Spleen (tissue), 7 donors: ENCODE measurements at regions not wholly inside any gene's neighbourhood (a gene's known extent, or its start where the extent isn't known, plus 50 kb on each side); places are given as distances from the start of the nearest gene placed in this dataset.

Source experiments
- CTCF ChIP-seq, 11 experiments: fragments of 200-600 bp in 7 of 11; fragments of 450-650 bp in 4 of 11; sonication (generic) in 4 of 11; IDR thresholded peaks in 8 of 11; conservative IDR thresholded peaks in 3 of 11; 1 replicate in 7 of 11; 2 replicates in 4 of 11; pipeline versions ENCODE4 v1.4.0 to v1.8.0; 2016 to 2021; ENCODE audit warnings: antibody characterized with exemption in 11 of 11, inconsistent platforms in 4 of 11, mild to moderate bottlenecking in 1 of 11
- POLR2A ChIP-seq, 3 donors: fragments of 450-650 bp; IDR thresholded peaks; one replicate each; pipeline ENCODE4 v1.5.1; 2017; ENCODE audit warnings: antibody characterized with exemption in 3 of 3, mild to moderate bottlenecking in 1 of 3
- POLR2AphosphoS5 ChIP-seq, 3 donors: sonication (generic); formaldehyde crosslinking; IDR thresholded peaks; one replicate each; pipeline ENCODE4 v1.5.1; 2017; ENCODE audit warnings: antibody characterized with exemption in 3 of 3
- donor health status: DM: no; HTN: no; CAD: no; lungs with moderate emphysema.
- donor health status: DM: no; HTN: no; CAD: no.
- donor health status: DM: no; HTN: no; CAD: no.

GRCh38 chr6:47138046-47138445 is 95.9 kb upstream of the ADGRF1 start:
- TF ChIP-seq CTCF (IDR thresholded peaks at IDR 0.05 in 8 of 11, conservative IDR thresholded peaks at IDR 0.05 in 3 of 11) (no peak), POLR2A (IDR thresholded peaks at IDR 0.05) (no peak), POLR2AphosphoS5 (IDR thresholded peaks at IDR 0.05) (no peak)
